SKM-1 (cell line): ENCODE measurements at regions not wholly inside any gene's neighbourhood (a gene's known extent, or its start where the extent isn't known, plus 50 kb on each side); places are given as distances from the start of the nearest gene placed in this dataset.
"Not testable (repeated sequence)": the region's sequence is repeated elsewhere in the genome, so short reads cannot be mapped to it uniquely, and the experiment has no call there.

ENCODE experiments used
- DNase-seq: peaks from one replicate; lab custom pipeline; 2025; ENCODE audit not compliant: unreplicated experiment; lab: John Stamatoyannopoulos, UW

- DNase-seq, result not testable (repeated sequence)
Measured at GRCh38 chr7:6882321-6882721, 56.2 kb upstream of the CCZ1B start.

- DNase-seq, result not testable (repeated sequence)
Measured at GRCh38 chr7:6883756-6884155, 57.7 kb upstream of the CCZ1B start.

GRCh38 chr7:6886198-6886597 is 60.1 kb upstream of the CCZ1B start:
- DNase-seq, result no peak

- not testable (repeated sequence) for DNase-seq
Measured at GRCh38 chr7:6888267-6889045, 62.4 kb upstream of the CCZ1B start.

- DNase-seq, result no peak
Measured at GRCh38 chr7:6889252-6889812, 63.3 kb upstream of the CCZ1B start.

GRCh38 chr7:6902097-6902518 is 76.0 kb upstream of the CCZ1B start:
- not testable (repeated sequence) for DNase-seq

GRCh38 chr7:6903289-6903688 is 77.2 kb upstream of the CCZ1B start:
- DNase-seq, result not testable (repeated sequence)

- DNase-seq, result not testable (repeated sequence)
Measured at GRCh38 chr7:6903792-6904191, 77.7 kb upstream of the CCZ1B start.

GRCh38 chr7:6917258-6917657 is 91.2 kb upstream of the CCZ1B start:
- DNase-seq, result no peak

GRCh38 chr7:6919169-6919568 is 93.1 kb upstream of the CCZ1B start:
- DNase-seq, result not testable (repeated sequence)

GRCh38 chr7:6924523-6924922 is 98.4 kb upstream of the CCZ1B start:
- not testable (repeated sequence) for DNase-seq

GRCh38 chr7:6926193-6927174 is 100.4 kb upstream of the CCZ1B start:
- DNase-seq, result not testable (repeated sequence)

- DNase-seq, result not testable (repeated sequence)
Measured at GRCh38 chr7:6927643-6928042, 101.6 kb upstream of the CCZ1B start.

GRCh38 chr7:6929588-6929987 is 103.5 kb upstream of the CCZ1B start:
- not testable (repeated sequence) for DNase-seq

- DNase-seq, result not testable (repeated sequence)
Measured at GRCh38 chr7:6930081-6930635, 104.1 kb upstream of the CCZ1B start.

- DNase-seq, result not testable (repeated sequence)
Measured at GRCh38 chr7:6930787-6931186, 104.7 kb upstream of the CCZ1B start.

- not testable (repeated sequence) for DNase-seq
Measured at GRCh38 chr7:6931456-6931855, 105.4 kb upstream of the CCZ1B start.

- not testable (repeated sequence) for DNase-seq
Measured at GRCh38 chr7:6933954-6934632, 108.0 kb upstream of the CCZ1B start.

- DNase-seq, result no peak
Measured at GRCh38 chr7:6934981-6935380, 108.9 kb upstream of the CCZ1B start.

- DNase-seq, result not testable (repeated sequence)
Measured at GRCh38 chr7:6936626-6937025, 110.6 kb upstream of the CCZ1B start.
